ENCODE measurements at regions not wholly inside any gene's neighbourhood (a gene's known extent, or its start where the extent isn't known, plus 50 kb on each side); places are given as distances from the start of the nearest gene placed in this dataset.

DNA sequence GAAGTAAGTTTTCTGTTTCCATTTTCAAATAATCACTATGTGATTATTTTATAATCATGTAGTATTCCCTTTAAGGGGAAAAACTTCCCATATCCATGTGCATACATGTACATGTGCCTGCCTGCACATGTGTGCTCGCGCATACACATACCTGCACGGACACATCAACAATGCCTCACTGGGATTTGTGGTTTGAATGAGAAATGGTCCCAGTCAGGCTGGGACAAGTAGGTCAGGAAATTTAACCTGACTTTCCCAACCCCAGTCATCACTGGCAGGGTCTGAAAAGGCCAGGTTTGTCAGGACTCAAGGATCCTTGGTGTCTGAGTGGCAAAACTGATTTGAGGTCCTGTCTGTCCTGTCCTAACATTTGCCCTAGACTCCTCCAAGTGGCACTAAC lies 109.3 kb upstream of the MRPS22 start:
- in situ Hi-C loops (cut with HindIII; ENCODE audit: low sequenced_read_pairs) = no loop called here
- DNase-seq (ENCODE audit: low read depth) = no peak
- no peak overlapping the region for H3K4me3 ChIP-seq (ENCODE audit: low read depth, low read length)
- TF ChIP-seq CTCF (IDR thresholded peaks at IDR 0.05; ENCODE audit: low read depth, low read length, missing control alignments) = no peak

DNA sequence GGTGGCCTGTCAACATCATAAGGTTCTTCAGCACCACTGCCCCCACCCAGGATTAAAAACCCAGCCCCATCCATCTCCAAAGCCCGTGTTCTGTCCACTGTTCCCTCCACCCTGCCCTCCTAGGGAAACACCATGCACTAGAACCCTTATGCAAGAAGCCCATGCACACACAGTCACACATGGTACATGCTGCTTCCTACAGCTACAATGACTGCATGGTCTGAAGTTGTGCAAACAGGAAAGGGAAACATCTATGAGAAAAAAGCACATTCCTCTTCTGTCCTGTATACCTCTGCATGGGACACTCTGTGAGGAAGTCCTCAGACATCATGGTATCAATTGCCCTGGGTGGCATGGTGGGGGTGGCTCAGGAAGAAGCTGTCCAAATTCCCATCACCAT lies 108.6 kb upstream of the MRPS22 start:
- DNase-seq (ENCODE audit: low read depth) = no peak
- H3K4me3 ChIP-seq (ENCODE audit: low read depth, low read length) = no peak overlapping the region
- TF ChIP-seq CTCF (IDR thresholded peaks at IDR 0.05; ENCODE audit: low read depth, low read length, missing control alignments) = no peak
- in situ Hi-C loops (cut with HindIII; ENCODE audit: low sequenced_read_pairs) = no loop called here

DNA sequence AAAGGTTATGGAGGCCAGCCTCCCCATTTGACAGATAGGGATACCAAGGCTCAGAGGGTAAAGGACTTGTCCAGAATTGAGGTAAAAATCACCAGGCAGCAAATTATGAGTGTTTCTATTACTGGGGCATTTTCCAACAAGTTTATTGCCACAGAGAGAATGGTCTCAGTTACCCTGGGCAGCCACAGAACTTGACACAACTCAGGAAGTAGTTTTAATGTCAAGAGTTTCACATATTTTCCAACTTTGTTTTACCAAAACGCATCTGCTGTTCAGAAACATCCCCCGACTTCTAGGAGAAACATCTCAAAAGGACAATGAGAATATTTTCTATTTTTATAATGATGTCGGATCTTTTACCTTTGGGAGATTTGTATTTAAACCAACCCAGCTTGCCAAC lies 107.5 kb upstream of the MRPS22 start:
- no peak overlapping the region for H3K4me3 ChIP-seq (ENCODE audit: low read depth, low read length)
- in situ Hi-C loops (cut with HindIII; ENCODE audit: low sequenced_read_pairs) = no loop called here
- no peak for DNase-seq (ENCODE audit: low read depth)
- TF ChIP-seq CTCF (IDR thresholded peaks at IDR 0.05; ENCODE audit: low read depth, low read length, missing control alignments) = no peak

GRCh38 chr3:139238281-139239030 lies 105.4 kb upstream of the MRPS22 start:
- TF ChIP-seq CTCF (IDR thresholded peaks at IDR 0.05; ENCODE audit: low read depth, low read length, missing control alignments) = no peak
- in situ Hi-C loops (cut with HindIII; ENCODE audit: low sequenced_read_pairs) = no loop called here
- H3K4me3 ChIP-seq (ENCODE audit: low read depth, low read length) = no peak overlapping the region
- DNase-seq (ENCODE audit: low read depth) = no peak

DNA sequence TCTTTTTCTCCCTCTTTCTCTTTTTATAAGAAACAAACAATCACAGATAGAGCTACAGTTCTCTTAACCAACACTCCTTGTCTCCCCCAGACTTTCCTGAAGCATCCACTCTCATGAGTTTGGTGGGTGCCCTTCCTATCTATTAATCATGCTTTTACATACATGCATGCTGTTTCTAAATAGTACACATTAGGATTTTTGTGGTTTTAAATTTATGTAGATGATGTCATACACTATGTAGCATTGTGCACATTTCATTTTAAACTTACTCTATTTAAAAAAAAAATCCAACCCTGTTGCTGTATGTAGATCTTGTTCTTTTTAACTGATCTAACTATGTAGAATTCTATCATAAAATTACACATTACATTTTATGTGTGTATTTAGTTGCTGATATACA lies 104.3 kb upstream of the MRPS22 start:
- DNase-seq (ENCODE audit: low read depth) = no peak
- TF ChIP-seq CTCF (IDR thresholded peaks at IDR 0.05; ENCODE audit: low read depth, low read length, missing control alignments) = no peak
- H3K4me3 ChIP-seq (ENCODE audit: low read depth, low read length) = no peak overlapping the region
- in situ Hi-C loops (cut with HindIII; ENCODE audit: low sequenced_read_pairs) = no loop called here

GRCh38 chr3:139241783-139242182 lies 102.0 kb upstream of the MRPS22 start:
- H3K4me3 ChIP-seq (ENCODE audit: low read depth, low read length) = no peak overlapping the region
- DNase-seq (ENCODE audit: low read depth) = no peak
- TF ChIP-seq CTCF (IDR thresholded peaks at IDR 0.05; ENCODE audit: low read depth, low read length, missing control alignments) = no peak
- in situ Hi-C loops (cut with HindIII; ENCODE audit: low sequenced_read_pairs) = no loop called here
